ENCODE measurements at regions not wholly inside any gene's neighbourhood (a gene's known extent, or its start where the extent isn't known, plus 50 kb on each side); places are given as distances from the start of the nearest gene placed in this dataset.

- TF ChIP-seq, protein P1, sequence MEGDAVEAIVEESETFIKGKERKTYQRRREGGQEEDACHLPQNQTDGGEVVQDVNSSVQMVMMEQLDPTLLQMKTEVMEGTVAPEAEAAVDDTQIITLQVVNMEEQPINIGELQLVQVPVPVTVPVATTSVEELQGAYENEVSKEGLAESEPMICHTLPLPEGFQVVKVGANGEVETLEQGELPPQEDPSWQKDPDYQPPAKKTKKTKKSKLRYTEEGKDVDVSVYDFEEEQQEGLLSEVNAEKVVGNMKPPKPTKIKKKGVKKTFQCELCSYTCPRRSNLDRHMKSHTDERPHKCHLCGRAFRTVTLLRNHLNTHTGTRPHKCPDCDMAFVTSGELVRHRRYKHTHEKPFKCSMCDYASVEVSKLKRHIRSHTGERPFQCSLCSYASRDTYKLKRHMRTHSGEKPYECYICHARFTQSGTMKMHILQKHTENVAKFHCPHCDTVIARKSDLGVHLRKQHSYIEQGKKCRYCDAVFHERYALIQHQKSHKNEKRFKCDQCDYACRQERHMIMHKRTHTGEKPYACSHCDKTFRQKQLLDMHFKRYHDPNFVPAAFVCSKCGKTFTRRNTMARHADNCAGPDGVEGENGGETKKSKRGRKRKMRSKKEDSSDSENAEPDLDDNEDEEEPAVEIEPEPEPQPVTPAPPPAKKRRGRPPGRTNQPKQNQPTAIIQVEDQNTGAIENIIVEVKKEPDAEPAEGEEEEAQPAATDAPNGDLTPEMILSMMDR (IDR thresholded peaks at IDR 0.05): no peak
- TF ChIP-seq POLR2AphosphoS5 (IDR thresholded peaks at IDR 0.05): no peak
- no peak for TF ChIP-seq EP300 (IDR thresholded peaks at IDR 0.05)
Observed at GRCh38 chr3:81349816-81350340, 411.6 kb downstream of the GBE1 start.

All from esophagus muscularis mucosa (tissue), 4 donors.